ENCODE measurements at regions not wholly inside any gene's neighbourhood (a gene's known extent, or its start where the extent isn't known, plus 50 kb on each side); places are given as distances from the start of the nearest gene placed in this dataset.

- Mint-ChIP-seq H3K4me3 (ENCODE audit: unreplicated experiment) (no peak overlapping the region), H3K27me3 (ENCODE audit: unreplicated experiment) (peaks cover 9% of the 10 kb centered on the region), H3K27ac (ENCODE audit: unreplicated experiment) (no peak overlapping the region), H3K36me3 (ENCODE audit: unreplicated experiment) (no peaks in the 10 kb centered on the region), H3K4me1 (ENCODE audit: unreplicated experiment) (no peaks in the 10 kb centered on the region), H3K9me3 (ENCODE audit: unreplicated experiment) (no peaks in the 10 kb centered on the region)
- no peak for DNase-seq (ENCODE audit: extremely low spot score, unreplicated experiment)
- no peak for TF ChIP-seq CTCF (IDR thresholded peaks at IDR 0.05)
Observed at GRCh38 chr16:81158964-81159363, 62.8 kb upstream of the GCSH start.

- no peak for DNase-seq (ENCODE audit: extremely low spot score, unreplicated experiment)
- Mint-ChIP-seq H3K9me3 (ENCODE audit: unreplicated experiment) (no peaks in the 10 kb centered on the region), H3K4me1 (ENCODE audit: unreplicated experiment) (no peaks in the 10 kb centered on the region), H3K36me3 (ENCODE audit: unreplicated experiment) (no peaks in the 10 kb centered on the region), H3K27ac (ENCODE audit: unreplicated experiment) (no peak overlapping the region), H3K27me3 (ENCODE audit: unreplicated experiment) (peaks cover 9% of the 10 kb centered on the region), H3K4me3 (ENCODE audit: unreplicated experiment) (no peak overlapping the region)
- TF ChIP-seq CTCF (IDR thresholded peaks at IDR 0.05) = no peak
Observed at GRCh38 chr16:81155769-81156168, 59.6 kb upstream of the GCSH start.

- H3K27me3 Mint-ChIP-seq (ENCODE audit: unreplicated experiment) = peaks cover 11% of the 10 kb centered on the region
- H3K27ac Mint-ChIP-seq (ENCODE audit: unreplicated experiment) = no peak overlapping the region
- H3K4me3 Mint-ChIP-seq (ENCODE audit: unreplicated experiment) = no peak overlapping the region
- no peak for TF ChIP-seq CTCF (IDR thresholded peaks at IDR 0.05)
- H3K4me1 Mint-ChIP-seq (ENCODE audit: unreplicated experiment) = no peaks in the 10 kb centered on the region
- H3K9me3 Mint-ChIP-seq (ENCODE audit: unreplicated experiment) = no peaks in the 10 kb centered on the region
- no peak for DNase-seq (ENCODE audit: extremely low spot score, unreplicated experiment)
- no peaks in the 10 kb centered on the region for H3K36me3 Mint-ChIP-seq (ENCODE audit: unreplicated experiment)
Observed at GRCh38 chr16:81151648-81152310, 55.6 kb upstream of the GCSH start.

GRCh38 chr16:81149614-81150013 lies 53.4 kb upstream of the GCSH start:
- H3K4me3 Mint-ChIP-seq (ENCODE audit: unreplicated experiment) = no peak overlapping the region
- H3K36me3 Mint-ChIP-seq (ENCODE audit: unreplicated experiment) = no peaks in the 10 kb centered on the region
- H3K27me3 Mint-ChIP-seq (ENCODE audit: unreplicated experiment) = peaks cover 15% of the 10 kb centered on the region
- H3K4me1 Mint-ChIP-seq (ENCODE audit: unreplicated experiment) = no peaks in the 10 kb centered on the region
- no peak overlapping the region for H3K27ac Mint-ChIP-seq (ENCODE audit: unreplicated experiment)
- DNase-seq (ENCODE audit: extremely low spot score, unreplicated experiment) = no peak
- H3K9me3 Mint-ChIP-seq (ENCODE audit: unreplicated experiment) = no peaks in the 10 kb centered on the region
- no peak for TF ChIP-seq CTCF (IDR thresholded peaks at IDR 0.05)

- TF ChIP-seq CTCF (IDR thresholded peaks at IDR 0.05) = no peak
- H3K27me3 Mint-ChIP-seq (ENCODE audit: unreplicated experiment) = peaks cover 13% of the 10 kb centered on the region
- no peak for DNase-seq (ENCODE audit: extremely low spot score, unreplicated experiment)
- H3K4me3 Mint-ChIP-seq (ENCODE audit: unreplicated experiment) = no peak overlapping the region
- H3K27ac Mint-ChIP-seq (ENCODE audit: unreplicated experiment) = no peak overlapping the region
- H3K36me3 Mint-ChIP-seq (ENCODE audit: unreplicated experiment) = no peaks in the 10 kb centered on the region
- no peaks in the 10 kb centered on the region for H3K4me1 Mint-ChIP-seq (ENCODE audit: unreplicated experiment)
- no peaks in the 10 kb centered on the region for H3K9me3 Mint-ChIP-seq (ENCODE audit: unreplicated experiment)
Observed at GRCh38 chr16:81148277-81148676, 52.1 kb upstream of the GCSH start.
